CD14-positive monocyte (primary cell): ENCODE measurements at regions not wholly inside any gene's neighbourhood (a gene's known extent, or its start where the extent isn't known, plus 50 kb on each side); places are given as distances from the start of the nearest gene placed in this dataset.

Experiments used
- DNase-seq, 3 donors: peaks; one replicate each; pipeline ENCODE4 v3.0.0-alpha.2; 2011 to 2022
- H2AFZ ChIP-seq: 2 replicates; pipeline ENCODE4 v1.6.0; 2012; ENCODE audit warnings: mild to moderate bottlenecking, low read depth, low read length, inconsistent platforms; ENCODE audit not compliant: insufficient read depth, poor library complexity, severe bottlenecking
- H3K27ac ChIP-seq, 2 donors: 1 replicate in 1 of 2; 2 replicates in 1 of 2; pipeline ENCODE4 v1.5.1; 2012 to 2013; ENCODE audit warnings: low read length in 2 of 2, control low read depth in 1 of 2, inconsistent platforms in 1 of 2, low read depth in 1 of 2, mild to moderate bottlenecking in 1 of 2
- H3K27me3 ChIP-seq, 2 donors: one replicate each; pipeline versions ENCODE4 v1.6.0 to v1.6.1; 2011 to 2013; ENCODE audit warnings: low read length in 2 of 2; ENCODE audit not compliant: control insufficient read depth in 2 of 2, insufficient read depth in 2 of 2
- H3K36me3 ChIP-seq, 2 donors: replicated peaks in 1 of 2; 1 replicate in 1 of 2; 2 replicates in 1 of 2; pipeline versions ENCODE4 v1.5.1 to v1.6.1; 2012 to 2013; ENCODE audit warnings: low read length in 2 of 2, control low read depth in 1 of 2, inconsistent platforms in 1 of 2, mild to moderate bottlenecking in 1 of 2; ENCODE audit not compliant: insufficient read depth in 2 of 2, control insufficient read depth in 1 of 2
- H3K4me1 ChIP-seq, 2 donors: 1 replicate in 1 of 2; 2 replicates in 1 of 2; pipeline versions ENCODE4 v1.5.1 to v1.6.1; 2012 to 2013; ENCODE audit warnings: low read length in 2 of 2, control low read depth in 1 of 2, inconsistent platforms in 1 of 2, mild to moderate bottlenecking in 1 of 2, moderate library complexity in 1 of 2; ENCODE audit not compliant: insufficient read depth in 2 of 2, control insufficient read depth in 1 of 2
- H3K4me2 ChIP-seq: replicated peaks from 2 replicates; pipeline ENCODE3; 2012; ENCODE audit warnings: low read length, moderate library complexity, mild to moderate bottlenecking; ENCODE audit not compliant: poor library complexity, severe bottlenecking; ENCODE audit errors: extremely low read depth
- H3K4me3 ChIP-seq, 3 experiments: fragments of 200-600 bp in 1 of 3; sonication (generic) in 1 of 3; replicated peaks in 1 of 3; 1 replicate in 2 of 3; 2 replicates in 1 of 3; pipeline ENCODE4 v1.5.1; 2011 to 2013; ENCODE audit warnings: low read length in 3 of 3, mild to moderate bottlenecking in 3 of 3, control low read depth in 2 of 3, low read depth in 2 of 3, inconsistent platforms in 1 of 3, moderate library complexity in 1 of 3
- H3K79me2 ChIP-seq: 2 replicates; pipeline ENCODE4 v1.6.0; 2012; ENCODE audit warnings: mild to moderate bottlenecking, control low read depth, inconsistent platforms, low read length, moderate library complexity; ENCODE audit not compliant: insufficient read depth
- H3K9ac ChIP-seq: 2 replicates; pipeline ENCODE4 v1.6.0; 2017; ENCODE audit warnings: low read length, mild to moderate bottlenecking; ENCODE audit not compliant: insufficient read depth, poor library complexity, severe bottlenecking
- H3K9me3 ChIP-seq, 2 donors: replicated peaks in 1 of 2; 1 replicate in 1 of 2; 2 replicates in 1 of 2; pipeline versions ENCODE4 v1.5.1 to v1.6.1; 2012 to 2013; ENCODE audit warnings: low read length in 2 of 2, control low read depth in 1 of 2; ENCODE audit not compliant: control insufficient read depth in 1 of 2, insufficient read depth in 1 of 2
- H4K20me1 ChIP-seq: 2 replicates; pipeline ENCODE4 v1.6.0; 2012; ENCODE audit warnings: mild to moderate bottlenecking, low read length, control low read depth, moderate library complexity; ENCODE audit not compliant: insufficient read depth
- H3K27ac Mint-ChIP-seq, 7 donors: one replicate each; pipeline ENCODE4 v1.8.0; 2020; ENCODE audit warnings: mild to moderate bottlenecking in 7 of 7, mixed read lengths in 7 of 7, moderate library complexity in 6 of 7, inconsistent platforms in 2 of 7
- H3K27me3 Mint-ChIP-seq, 3 donors: one replicate each; pipeline ENCODE4 v1.8.0; 2021 to 2022; ENCODE audit warnings: low read depth in 3 of 3, mild to moderate bottlenecking in 3 of 3, mixed read lengths in 3 of 3, moderate library complexity in 3 of 3, inconsistent platforms in 1 of 3
- H3K36me3 Mint-ChIP-seq, 2 donors: one replicate each; pipeline ENCODE4 v1.8.0; 2020; ENCODE audit warnings: mixed read lengths in 2 of 2, inconsistent platforms in 1 of 2, mild to moderate bottlenecking in 1 of 2
- H3K4me1 Mint-ChIP-seq: one replicate; pipeline ENCODE4 v1.8.0; 2020; ENCODE audit warnings: mild to moderate bottlenecking, mixed read lengths
- H3K4me3 Mint-ChIP-seq, 2 donors: one replicate each; pipeline ENCODE4 v1.8.0; 2020; ENCODE audit warnings: mild to moderate bottlenecking in 2 of 2, mixed read lengths in 2 of 2, moderate library complexity in 1 of 2
- H3K9me3 Mint-ChIP-seq, 7 donors: one replicate each; pipeline ENCODE4 v1.8.0; 2020 to 2022; ENCODE audit warnings: mixed read lengths in 7 of 7, mild to moderate bottlenecking in 6 of 7, moderate library complexity in 6 of 7, inconsistent platforms in 2 of 7
- CTCF ChIP-seq: fragments of 200-600 bp; IDR thresholded peaks from one replicate; pipeline ENCODE4 v1.8.0; 2022; ENCODE audit warnings: antibody characterized with exemption, mild to moderate bottlenecking
- WGBS: methylation state at CpG from one replicate; pipeline ENCODE4 v1.1.5; 2013; ENCODE audit warnings: missing lambda C conversion rate; ENCODE audit not compliant: insufficient coverage; 5-methylcytosine and 5-hydroxymethylcytosine counted together
- intact Hi-C, 2 donors: fragments of 100-400 bp; cut with micrococcal nuclease; formaldehyde crosslinking; loops; one replicate each; pipeline versions ENCODE4 v1.15.0 to v1.15.1; 2023

- no peak for TF ChIP-seq CTCF
- H3K4me1 Mint-ChIP-seq: no peaks in the 10 kb centered on the region
- no peaks in the 10 kb centered on the region for H3K79me2 ChIP-seq
- WGBS: no CpG with 5 or more reads among the region's 1 CpG
- H3K27me3 ChIP-seq: no peaks in the 10 kb centered on the region
- H3K27ac Mint-ChIP-seq: no peak overlapping the region
- H3K4me3 Mint-ChIP-seq: no peak overlapping the region
- H4K20me1 ChIP-seq: no peaks in the 10 kb centered on the region
- H3K9me3 Mint-ChIP-seq: peaks cover 0 to 3% (median 0%) of the 10 kb centered on the region in 7 donors
- H2AFZ ChIP-seq: no peak overlapping the region
- no peak for DNase-seq
- no peak overlapping the region for H3K4me2 ChIP-seq
- intact Hi-C loops: no loop called here
- no peak overlapping the region for H3K27ac ChIP-seq
- H3K9ac ChIP-seq: no peak overlapping the region
- no peaks in the 10 kb centered on the region for H3K36me3 ChIP-seq
- no peak overlapping the region for H3K4me3 ChIP-seq
- no peaks in the 10 kb centered on the region for H3K27me3 Mint-ChIP-seq
- H3K9me3 ChIP-seq: no peaks in the 10 kb centered on the region
- H3K36me3 Mint-ChIP-seq: no peaks in the 10 kb centered on the region
- H3K4me1 ChIP-seq: no peaks in the 10 kb centered on the region
Observed at GRCh38 chr5:86175224-86175623, 442.5 kb upstream of the COX7C start.

GRCh38 chr5:86199287-86199686, 418.5 kb upstream of the COX7C start:
- no peak for TF ChIP-seq CTCF
- Mint-ChIP-seq H3K36me3 (no peaks in the 10 kb centered on the region), H3K9me3 (peaks cover 0 to 7% (median 0%) of the 10 kb centered on the region in 7 donors), H3K27ac (no peak overlapping the region), H3K4me1 (no peaks in the 10 kb centered on the region), H3K27me3 (no peaks in the 10 kb centered on the region), H3K4me3 (no peak overlapping the region)
- no peaks in the 10 kb centered on the region for H3K4me1 ChIP-seq
- no peaks in the 10 kb centered on the region for H4K20me1 ChIP-seq
- H2AFZ ChIP-seq: no peak overlapping the region
- DNase-seq: no peak
- H3K27ac ChIP-seq: no peak overlapping the region
- intact Hi-C loops: no loop called here
- H3K9me3 ChIP-seq: no peaks in the 10 kb centered on the region
- no peaks in the 10 kb centered on the region for H3K36me3 ChIP-seq
- no peak overlapping the region for H3K9ac ChIP-seq
- H3K79me2 ChIP-seq: no peaks in the 10 kb centered on the region
- H3K27me3 ChIP-seq: no peaks in the 10 kb centered on the region
- no peak overlapping the region for H3K4me3 ChIP-seq
- no peak overlapping the region for H3K4me2 ChIP-seq
